ENCODE measurements at regions not wholly inside any gene's neighbourhood (a gene's known extent, or its start where the extent isn't known, plus 50 kb on each side); places are given as distances from the start of the nearest gene placed in this dataset.

GRCh38 chr12:116401565-116401964 lies 124.1 kb upstream of the MED13L start:
- DNase-seq (ENCODE audit: low read depth): no peak

GRCh38 chr12:116402163-116402939 lies 124.9 kb upstream of the MED13L start:
- DNase-seq (ENCODE audit: low read depth): no peak

- DNase-seq (ENCODE audit: low read depth): no peak
Measured at GRCh38 chr12:116403546-116403945, 126.1 kb upstream of the MED13L start.

- DNase-seq (ENCODE audit: low read depth): no peak
Measured at GRCh38 chr12:116404247-116404646, 126.8 kb upstream of the MED13L start.

- DNase-seq (ENCODE audit: low read depth): no peak
Measured at GRCh38 chr12:116404913-116405611, 127.6 kb upstream of the MED13L start.

GRCh38 chr12:116406529-116406928 lies 129.0 kb upstream of the MED13L start:
- peak; percentile 89 for DNase-seq (ENCODE audit: low read depth)

- no peak for DNase-seq (ENCODE audit: low read depth)
Measured at GRCh38 chr12:116408489-116409250, 131.2 kb upstream of the MED13L start.

- DNase-seq (ENCODE audit: low read depth): no peak
Measured at GRCh38 chr12:116411977-116412376, 134.5 kb upstream of the MED13L start.

- DNase-seq (ENCODE audit: low read depth): no peak
Measured at GRCh38 chr12:116414891-116415290, 137.4 kb upstream of the MED13L start.

GRCh38 chr12:116415408-116416108 lies 138.1 kb upstream of the MED13L start:
- no peak for DNase-seq (ENCODE audit: low read depth)

GRCh38 chr12:116416166-116416565 lies 138.7 kb upstream of the MED13L start:
- peak; percentile 35 for DNase-seq (ENCODE audit: low read depth)

GRCh38 chr12:116418551-116418950 lies 140.6 kb upstream of the MAP1LC3B2 start:
- DNase-seq (ENCODE audit: low read depth): no peak

- DNase-seq (ENCODE audit: low read depth): peak; percentile 24
Measured at GRCh38 chr12:116420227-116420880, 138.8 kb upstream of the MAP1LC3B2 start.

- no peak for DNase-seq (ENCODE audit: low read depth)
Measured at GRCh38 chr12:116421785-116422538, 137.2 kb upstream of the MAP1LC3B2 start.

GRCh38 chr12:116423094-116423493 lies 136.1 kb upstream of the MAP1LC3B2 start:
- DNase-seq (ENCODE audit: low read depth): peak; percentile 27

GRCh38 chr12:116425256-116426193 lies 133.7 kb upstream of the MAP1LC3B2 start:
- DNase-seq (ENCODE audit: low read depth): no peak

- peak; percentile 92 for DNase-seq (ENCODE audit: low read depth)
Measured at GRCh38 chr12:116426391-116427136, 132.6 kb upstream of the MAP1LC3B2 start.

Measured in myocyte (in vitro differentiated cells).